Right ventricle myocardium superior (tissue), 1 donor: ENCODE measurements at regions not wholly inside any gene's neighbourhood (a gene's known extent, or its start where the extent isn't known, plus 50 kb on each side); places are given as distances from the start of the nearest gene placed in this dataset.

Experiments used
- ATAC-seq: fragments of 200-7000 bp; cut with Tn5 transposase; one replicate; pipeline ENCODE4 v1.9.1; 2020; ENCODE audit warnings: mild to moderate bottlenecking; ENCODE audit not compliant: poor library complexity
- DNase-seq: peaks from one replicate; pipeline ENCODE4 v3.0.0-alpha.2; 2020
- intact Hi-C: fragments of 100-400 bp; cut with DNase I; formaldehyde crosslinking; loops from one replicate; pipeline ENCODE4 v1.11.2; 2022
- donor health status: DM: no; HTN: yes; CAD: no; lungs with severe emphysema.

DNA sequence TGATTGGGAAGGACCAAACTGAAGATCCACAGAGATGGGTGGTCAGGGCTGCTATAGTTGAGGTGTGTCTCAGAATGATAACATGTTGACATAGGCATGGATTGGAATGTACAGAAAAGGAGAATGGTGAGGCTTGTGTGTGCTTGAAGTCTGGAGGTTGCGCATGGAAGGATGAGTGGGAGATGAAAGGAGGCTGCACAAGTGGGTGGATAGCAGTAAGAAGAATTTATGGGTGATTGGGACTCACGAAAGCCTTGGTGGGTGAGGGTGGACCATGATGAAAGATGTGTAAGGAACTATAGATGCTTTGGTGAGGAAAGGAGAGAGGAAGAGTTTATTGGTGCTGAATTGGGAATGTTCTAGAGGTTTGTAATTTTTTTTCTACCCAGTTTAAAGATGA lies 1287.7 kb downstream of the UQCRFS1 start:
- ATAC-seq (no peak), DNase-seq (no peak)
- intact Hi-C loops: no loop called here

DNA sequence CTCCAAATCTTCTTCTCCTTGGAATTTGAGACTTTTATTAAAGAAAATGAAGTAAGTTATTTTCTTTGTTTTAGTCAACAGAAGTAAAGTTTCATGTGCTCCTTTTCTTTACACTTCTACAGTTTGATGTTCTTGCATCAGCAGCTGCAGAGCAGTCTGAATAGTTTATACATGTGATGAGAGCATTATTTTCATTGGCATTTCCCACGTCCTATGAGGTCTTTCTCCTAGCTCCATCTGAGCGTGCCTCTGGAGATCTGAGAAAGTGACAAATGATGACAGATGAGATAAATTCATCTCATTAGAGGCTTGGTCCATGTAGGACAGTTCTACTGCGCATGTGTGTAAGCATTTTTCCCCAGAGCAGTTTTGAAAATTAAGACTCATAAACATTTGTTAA lies 1290.0 kb downstream of the UQCRFS1 start:
- ATAC-seq (no peak), DNase-seq (no peak)
- intact Hi-C loops: no loop called here

DNA sequence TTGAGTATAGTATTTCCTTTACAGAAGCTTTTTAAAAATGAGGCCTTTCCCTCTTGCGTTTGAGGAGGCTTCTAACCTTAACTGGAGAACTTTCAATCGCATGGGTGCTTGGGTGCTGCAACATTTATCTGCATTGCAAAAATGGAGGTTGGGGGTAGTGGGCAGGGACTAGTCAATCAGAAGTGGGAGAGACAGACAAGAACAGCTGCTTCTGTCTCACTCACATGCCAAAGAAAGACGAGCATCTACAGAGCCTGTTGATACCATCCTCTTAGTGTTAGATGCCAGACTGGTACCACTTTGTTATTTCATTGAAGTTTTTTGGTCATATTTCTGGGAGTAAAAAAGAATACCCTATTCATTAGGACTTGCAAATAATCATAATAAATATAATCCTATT lies 1292.2 kb downstream of the UQCRFS1 start:
- ATAC-seq (no peak), DNase-seq (no peak)
- intact Hi-C loops: no loop called here

DNA sequence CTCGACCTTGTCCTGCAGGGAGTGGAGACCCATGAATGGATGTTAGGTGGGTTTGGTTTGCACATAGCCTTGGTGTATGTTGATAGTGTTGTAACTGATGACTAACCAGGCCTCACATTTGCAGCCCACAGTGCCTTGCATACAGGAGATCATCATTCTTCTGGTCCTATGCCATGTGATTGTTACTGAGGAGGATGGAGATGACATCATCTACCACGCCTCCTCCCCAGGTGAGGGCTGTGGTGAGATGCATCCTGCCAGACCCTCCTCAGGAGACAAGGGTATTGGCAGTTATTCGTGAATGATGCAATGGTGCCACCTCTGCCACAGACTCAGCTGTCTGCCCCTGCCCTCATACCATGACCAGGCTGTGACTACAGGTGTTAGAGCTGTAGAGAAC lies 1294.1 kb downstream of the UQCRFS1 start:
- DNase-seq (no peak), ATAC-seq (no peak)
- intact Hi-C loops: no loop called here

DNA sequence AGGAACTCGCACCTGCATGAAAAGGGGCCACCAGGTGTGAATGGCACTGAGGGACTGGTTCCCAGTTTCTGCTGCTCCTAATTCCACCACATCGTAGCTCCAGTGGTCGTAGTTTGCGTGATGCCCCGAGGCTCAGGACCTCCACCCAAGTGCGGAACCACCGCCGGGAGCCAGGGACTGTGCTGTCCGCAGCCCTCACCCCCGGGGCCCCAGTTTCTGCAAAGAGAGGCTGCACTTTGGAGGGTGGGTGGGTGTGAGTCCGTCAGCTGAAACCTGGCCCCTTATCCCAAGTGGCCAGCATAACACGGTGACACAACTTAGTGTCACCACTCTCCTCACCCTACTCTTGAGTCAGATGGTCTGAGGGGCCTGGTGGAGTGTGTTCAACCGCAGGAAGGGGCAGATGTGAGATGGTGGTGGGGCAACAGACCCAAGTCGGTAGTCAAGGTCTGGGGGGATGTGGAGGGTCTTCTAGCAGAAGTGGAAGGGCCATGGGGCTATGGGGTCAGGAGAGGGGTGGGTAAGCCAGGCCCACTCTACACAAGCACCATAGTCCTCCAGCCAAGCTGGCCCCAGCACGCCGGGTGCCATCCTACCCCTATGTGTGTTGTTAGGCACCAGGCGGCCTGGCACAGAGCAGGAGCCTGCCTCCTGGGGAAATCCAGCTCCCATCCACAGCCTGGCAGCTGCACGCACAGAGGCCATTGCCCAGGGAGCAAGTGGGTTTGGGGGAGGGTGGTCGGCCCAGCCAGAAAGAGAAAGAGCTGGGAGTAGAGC lies 1301.6 kb downstream of the UQCRFS1 start:
- no peak for DNase-seq
- intact Hi-C loops: no loop called here
- ATAC-seq: no peak

DNA sequence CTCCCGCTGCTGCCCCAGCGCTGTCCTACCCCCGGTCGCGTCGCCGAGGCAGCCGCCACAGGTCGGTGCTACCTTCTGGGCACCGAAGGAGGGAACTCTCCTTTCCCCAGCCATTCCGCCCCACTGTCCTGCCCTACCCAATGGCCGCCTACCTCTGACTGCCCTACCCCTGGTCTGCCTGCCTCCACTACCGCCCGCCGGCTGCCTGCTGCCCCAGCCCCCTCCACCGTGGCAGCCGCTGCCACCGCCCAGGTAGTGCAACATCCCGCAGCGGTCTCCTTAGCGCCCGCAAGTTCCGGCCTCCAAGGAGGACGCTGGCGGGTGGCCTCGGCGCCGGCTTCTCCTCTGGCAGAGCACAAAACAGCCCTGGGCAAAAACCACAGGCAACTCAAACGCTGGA lies 1303.1 kb downstream of the UQCRFS1 start:
- ATAC-seq (no peak), DNase-seq (no peak)
- intact Hi-C loops: no loop called here

DNA sequence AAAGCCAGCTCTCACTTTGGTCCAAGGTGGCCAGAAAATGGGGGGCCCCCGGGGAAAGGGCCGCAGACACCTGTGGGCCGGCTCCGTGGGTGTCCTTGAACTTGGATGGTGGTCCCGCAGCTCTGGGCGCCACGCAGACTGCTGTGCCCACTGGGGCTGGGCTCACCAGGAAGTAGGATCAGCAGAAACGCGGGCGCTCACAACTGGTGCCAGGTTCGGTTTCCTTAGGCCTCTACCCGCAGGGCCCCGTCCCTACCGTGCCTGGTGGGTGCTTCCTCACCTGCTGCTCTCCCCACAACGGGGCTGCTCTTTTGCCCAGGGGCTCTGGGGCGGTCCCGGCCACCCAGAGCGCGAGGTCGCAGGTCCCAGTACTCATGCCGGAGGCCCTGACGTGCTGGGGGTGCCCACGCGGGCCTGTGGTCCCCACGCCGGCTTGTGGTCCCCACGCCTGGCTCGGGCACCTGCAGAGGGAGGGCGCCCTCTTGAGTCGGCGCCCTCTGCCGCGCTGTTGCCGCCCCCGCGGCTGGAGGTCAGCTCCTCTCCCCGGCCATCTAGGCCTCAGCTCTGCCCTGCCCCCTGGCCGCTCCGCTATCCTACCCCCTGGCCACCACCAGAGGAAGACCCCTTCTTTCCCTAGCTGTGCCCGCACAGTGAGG lies 1303.6 kb downstream of the UQCRFS1 start:
- no peak for ATAC-seq
- intact Hi-C loops: no loop called here
- no peak for DNase-seq

DNA sequence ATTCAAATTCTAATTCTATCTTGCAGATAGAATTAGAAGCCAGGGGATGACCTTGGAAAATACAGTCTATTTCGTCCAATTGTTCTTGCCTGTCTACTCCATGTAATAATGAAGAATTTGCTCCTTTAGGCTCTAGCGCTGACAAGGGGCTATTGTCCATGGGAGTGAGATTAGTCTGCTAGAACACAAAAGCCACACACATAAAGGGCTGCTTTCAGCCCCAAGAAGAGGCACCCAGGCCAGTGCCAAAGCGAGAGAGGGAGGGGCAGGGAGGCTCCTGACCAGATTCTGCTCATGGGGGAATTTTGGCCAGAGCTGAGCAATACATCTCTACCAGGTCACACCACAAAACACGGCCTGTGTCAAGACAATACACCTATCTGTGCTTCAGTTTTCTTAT lies 1306.9 kb downstream of the UQCRFS1 start:
- DNase-seq: no peak
- intact Hi-C loops: no loop called here
- ATAC-seq: no peak

DNA sequence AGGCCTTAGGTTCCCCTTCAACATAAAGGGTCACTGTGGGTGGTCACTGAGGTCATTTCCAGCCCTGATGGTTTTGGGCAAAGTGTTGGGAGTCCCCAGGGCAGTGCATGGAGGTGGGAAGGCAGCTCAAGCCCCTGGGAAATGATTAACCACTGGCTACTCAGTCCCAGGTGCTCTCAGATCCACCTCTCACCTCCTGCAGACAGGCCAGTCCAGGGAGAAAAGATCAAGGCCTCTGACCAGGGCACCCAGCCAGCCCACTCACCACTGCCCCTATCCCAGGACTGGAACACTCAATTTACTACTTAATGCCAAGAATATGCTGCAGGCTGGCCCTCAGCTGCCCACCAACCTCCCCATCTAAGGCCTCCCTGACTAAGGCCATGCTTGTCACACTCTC lies 1307.9 kb downstream of the UQCRFS1 start:
- intact Hi-C loops: no loop called here
- DNase-seq (no peak), ATAC-seq (no peak)

DNA sequence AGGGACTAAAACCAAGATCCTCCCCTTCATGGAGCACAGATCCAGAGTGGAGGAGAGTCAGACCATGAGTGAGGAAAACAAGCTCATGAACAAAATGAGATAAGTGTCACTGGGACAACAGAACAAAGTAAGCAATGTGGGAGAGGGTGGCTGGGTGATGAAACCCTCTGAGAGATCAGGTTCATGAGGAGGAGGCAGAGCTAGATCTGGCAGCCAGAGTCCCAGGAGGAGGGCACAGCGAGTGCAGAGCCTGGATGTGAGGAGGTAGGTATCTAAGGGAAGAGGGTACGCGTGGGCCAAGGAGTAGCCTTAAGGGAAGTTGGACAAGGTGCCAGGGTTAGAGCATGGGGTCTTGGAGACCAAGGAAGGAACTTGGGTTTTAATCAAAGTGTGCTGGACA lies 1311.9 kb downstream of the UQCRFS1 start:
- no peak for DNase-seq
- no peak for ATAC-seq
- intact Hi-C loops: no loop called here

DNA sequence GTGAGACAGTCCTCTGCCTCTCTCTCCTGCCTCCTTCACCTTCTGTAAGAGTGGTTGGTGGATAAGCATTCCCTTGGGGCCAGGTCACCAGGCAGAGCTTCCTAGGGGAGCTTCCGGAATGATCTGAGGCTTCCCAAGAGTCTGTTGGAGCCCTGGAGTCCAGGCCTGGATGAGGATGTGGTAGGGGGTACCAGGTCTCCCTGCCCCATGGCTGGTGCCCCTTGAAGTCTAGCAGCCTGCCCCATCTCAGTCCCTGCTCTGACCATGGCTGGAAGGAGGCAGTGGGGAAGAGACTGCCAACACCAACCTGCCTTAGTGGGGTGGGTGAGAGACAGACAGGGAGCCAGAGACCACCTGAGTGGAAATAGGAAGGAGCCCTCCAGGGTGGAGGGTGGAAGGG lies 1316.9 kb downstream of the UQCRFS1 start:
- ATAC-seq (no peak), DNase-seq (no peak)
- intact Hi-C loops: no loop called here

DNA sequence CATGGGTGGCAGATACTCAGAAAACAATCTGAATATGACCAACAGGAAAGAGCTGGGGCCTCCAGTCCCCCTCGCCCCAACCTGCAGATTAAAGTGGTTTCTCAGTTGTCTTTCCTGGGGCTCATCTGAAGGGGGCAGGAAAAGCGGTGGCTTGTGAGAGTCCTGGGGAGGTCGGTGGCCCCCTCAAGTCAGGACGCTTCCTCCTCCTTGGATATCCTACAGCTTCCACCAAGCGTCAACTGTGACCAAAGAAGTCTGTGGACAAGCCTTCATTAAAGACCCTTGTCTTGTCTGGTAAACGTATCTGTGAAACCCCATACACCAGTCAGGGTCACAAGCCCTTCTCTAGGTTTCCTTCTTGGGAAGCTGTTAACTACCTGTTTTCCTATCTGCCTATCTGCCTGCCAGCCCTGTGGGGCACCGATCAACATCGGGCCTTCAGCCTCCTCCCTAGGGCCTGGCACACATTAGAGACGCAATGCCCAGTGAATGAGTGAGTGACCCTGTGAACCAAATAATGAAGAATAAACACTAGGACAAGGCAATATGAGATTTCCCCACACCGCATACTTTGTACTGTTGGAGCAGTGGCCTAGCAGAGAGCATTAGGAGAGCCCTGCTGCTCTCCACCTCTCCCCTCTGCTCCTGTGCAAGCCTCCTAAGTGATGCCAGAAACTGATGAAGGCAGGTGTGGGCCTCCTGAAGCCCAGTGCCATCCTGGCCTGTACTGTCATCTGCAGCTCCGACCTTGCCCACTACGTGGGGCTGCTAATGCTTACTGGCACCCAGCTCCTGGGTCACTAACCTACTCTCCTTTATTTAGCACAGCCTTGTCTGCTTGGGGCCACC lies 1317.8 kb downstream of the UQCRFS1 start:
- no peak for ATAC-seq
- DNase-seq: no peak
- intact Hi-C loops: no loop called here

DNA sequence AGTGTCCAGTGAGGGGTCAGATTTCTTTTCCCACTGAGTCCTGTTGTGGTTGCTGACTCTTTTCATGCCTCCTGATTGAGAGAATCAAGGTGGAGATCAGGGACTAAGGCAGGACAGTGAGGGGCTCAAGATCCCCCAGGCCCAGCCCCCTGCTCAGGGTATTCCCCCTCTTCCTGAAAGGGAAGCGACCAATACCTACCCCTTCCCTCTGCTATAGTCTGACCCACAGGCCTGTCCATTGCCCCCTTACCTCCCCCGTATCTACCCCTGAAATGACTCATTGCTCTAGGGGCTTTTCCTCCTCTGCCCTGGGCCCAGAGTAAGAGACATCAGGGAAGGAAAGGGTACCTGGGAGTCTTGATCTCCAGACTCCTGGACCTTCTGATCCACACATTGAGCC lies 1320.5 kb downstream of the UQCRFS1 start:
- ATAC-seq (no peak), DNase-seq (no peak)
- intact Hi-C loops: no loop called here

DNA sequence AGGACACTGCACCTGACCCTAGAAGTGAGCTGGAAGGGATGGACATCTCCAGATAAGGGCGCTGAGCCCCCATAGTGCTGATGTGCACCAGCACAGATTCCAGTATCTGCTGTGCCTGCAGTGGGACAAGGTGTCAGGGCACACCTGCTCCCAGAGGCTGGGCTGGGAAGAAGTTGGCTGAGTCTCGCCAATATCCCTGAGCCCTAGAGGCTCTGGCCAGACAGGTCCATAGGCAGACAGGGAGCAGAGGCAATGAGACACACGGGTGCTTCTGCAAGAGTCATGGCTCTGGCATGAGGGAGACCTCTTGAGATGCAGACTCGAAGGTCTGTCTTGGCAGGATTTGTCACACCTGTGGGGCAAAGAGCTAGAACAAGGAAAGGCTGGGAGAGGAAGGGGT lies 1321.5 kb downstream of the UQCRFS1 start:
- intact Hi-C loops: no loop called here
- DNase-seq (no peak), ATAC-seq (no peak)

DNA sequence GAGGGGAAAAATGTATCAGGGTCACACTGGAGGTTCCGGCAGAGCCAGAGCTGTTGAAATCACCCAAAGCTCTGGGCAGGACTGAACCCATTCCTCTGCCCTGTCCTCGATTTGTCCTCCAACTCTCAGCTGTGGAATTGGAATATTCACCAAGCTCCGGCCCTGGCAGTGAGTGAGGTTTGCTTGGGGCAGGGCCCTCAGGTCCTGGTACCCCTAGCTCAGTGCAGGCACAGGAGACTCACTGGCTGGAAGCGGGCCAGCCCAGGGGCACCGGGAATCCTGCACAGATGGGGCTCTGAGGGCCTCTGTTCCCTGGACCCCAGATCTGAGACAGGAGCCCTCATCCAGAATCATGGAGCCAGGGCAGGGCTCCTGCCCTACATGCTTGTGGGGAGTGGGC lies 1322.3 kb downstream of the UQCRFS1 start:
- intact Hi-C loops: no loop called here
- no peak for DNase-seq
- ATAC-seq: no peak

DNA sequence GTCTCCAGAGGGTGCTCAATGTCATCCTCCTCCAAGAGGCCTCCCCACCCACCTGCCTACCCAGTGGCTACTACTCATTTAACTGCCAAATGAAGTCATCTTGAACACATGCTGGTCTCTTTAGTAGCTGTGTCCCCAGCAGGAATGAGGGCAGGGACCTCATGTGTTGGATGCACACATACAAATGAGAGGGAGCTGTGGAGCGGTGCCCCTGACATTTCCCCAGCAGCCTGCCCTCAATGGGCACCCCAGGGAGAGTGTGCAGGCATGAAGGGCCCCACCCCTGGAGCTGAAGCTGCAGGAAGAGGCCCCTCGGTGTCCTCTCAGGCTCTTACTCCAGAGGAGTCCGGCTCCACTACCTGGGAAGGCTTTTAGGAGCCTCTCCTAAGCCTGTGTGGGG lies 1322.7 kb downstream of the UQCRFS1 start:
- no peak for DNase-seq
- no peak for ATAC-seq
- intact Hi-C loops: no loop called here

DNA sequence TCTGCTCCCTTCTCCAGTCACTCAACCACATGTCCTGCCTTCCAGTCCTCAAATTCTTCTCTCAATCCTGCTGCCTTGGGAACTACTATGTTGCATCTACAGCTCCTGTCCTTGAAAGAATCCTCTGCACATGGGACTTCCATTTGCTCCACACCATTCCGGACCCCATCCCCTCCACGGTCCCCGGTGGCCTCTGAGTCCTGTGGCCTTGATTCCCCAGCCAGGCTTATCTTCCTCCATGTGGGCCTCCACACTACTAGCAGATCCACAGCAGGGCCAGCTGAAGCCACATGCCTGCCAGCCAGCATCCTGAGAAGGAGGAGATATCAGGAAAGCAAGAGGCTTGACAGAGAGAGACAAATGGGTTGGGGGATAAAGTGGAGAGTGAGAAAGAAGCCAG lies 1323.8 kb downstream of the UQCRFS1 start:
- ATAC-seq (no peak), DNase-seq (no peak)
- intact Hi-C loops: no loop called here

DNA sequence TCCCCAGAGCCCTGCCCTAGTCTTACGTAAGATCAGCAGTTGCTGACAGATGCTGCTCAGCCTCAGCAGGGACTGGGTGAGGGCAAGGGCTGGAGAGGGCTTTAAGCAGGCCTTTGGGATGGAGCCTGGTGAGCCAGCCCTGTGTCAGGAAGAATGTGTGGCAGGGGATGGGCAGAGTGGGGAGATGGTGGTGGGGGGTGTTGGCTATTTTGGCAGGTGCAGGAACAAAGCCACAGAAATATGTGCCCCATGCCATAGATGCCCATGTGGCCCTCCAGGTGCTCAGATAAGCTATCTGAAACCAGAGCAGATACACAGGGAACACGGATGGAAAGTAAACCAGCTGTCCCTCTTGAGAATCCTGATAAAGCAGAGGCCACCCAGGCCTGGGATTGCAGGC lies 1325.0 kb downstream of the UQCRFS1 start:
- ATAC-seq (no peak), DNase-seq (no peak)
- intact Hi-C loops: no loop called here

DNA sequence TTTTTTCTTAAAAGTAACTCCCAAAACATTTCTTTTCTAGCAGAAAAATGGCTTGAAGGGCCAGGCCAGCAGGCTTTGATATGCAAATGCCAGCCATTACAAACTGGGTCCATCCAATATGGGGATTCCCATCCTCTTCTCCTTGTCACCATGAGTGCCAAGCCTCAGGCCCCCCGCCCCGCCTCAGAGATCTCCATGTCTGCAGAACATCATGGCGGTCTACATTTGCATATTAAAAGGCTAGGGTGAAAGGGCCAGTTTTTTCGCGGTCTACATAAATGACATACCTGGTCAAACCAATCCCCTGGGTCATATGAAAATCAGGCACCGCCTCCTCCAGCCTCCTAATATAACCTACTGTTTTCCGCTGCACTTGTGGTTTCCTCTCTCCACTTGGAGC lies 1327.6 kb downstream of the UQCRFS1 start:
- intact Hi-C loops: no loop called here
- DNase-seq (no peak), ATAC-seq (no peak)

DNA sequence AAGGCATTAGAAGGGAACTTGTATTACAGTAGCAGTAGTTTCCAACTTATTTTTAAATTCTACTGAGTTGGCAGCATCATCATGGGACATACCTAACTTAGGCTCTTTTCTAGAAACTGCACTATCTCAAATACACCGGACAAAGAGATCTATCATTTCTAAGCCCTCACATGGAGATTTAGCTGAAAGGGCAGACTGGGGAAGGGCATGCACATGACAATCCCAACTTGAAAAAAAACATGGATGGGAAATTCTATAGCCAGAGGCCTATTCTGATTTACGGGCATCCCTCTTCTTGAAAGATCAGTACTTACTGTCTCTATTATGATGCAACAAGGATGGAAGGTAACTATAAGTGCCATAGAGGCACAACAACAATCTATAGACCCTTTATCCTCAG lies 1328.6 kb downstream of the UQCRFS1 start:
- intact Hi-C loops: no loop called here
- ATAC-seq (no peak), DNase-seq (no peak)
